Naive thymus-derived CD4-positive, alpha-beta T cell (primary cell): ENCODE measurements at regions not wholly inside any gene's neighbourhood (a gene's known extent, or its start where the extent isn't known, plus 50 kb on each side); places are given as distances from the start of the nearest gene placed in this dataset.

Source experiments
- ATAC-seq: fragments of 150-1000 bp; cut with Tn5 transposase; 2 replicates; pipeline ENCODE4 v1.10.0; 2021; ENCODE audit warnings: mild to moderate bottlenecking, moderate library complexity
- CTCF ChIA-PET: fragments of 350-600 bp; sonication (Branson Sonifier 250); formaldehyde crosslinking; loops from one replicate; lab custom pipeline; 2021; ENCODE audit warnings: antibody characterized with exemption; lab: Charles Lee
- POLR2A ChIA-PET: fragments of 350-600 bp; sonication (Branson Sonifier 250); formaldehyde crosslinking; loops from one replicate; lab custom pipeline; 2021; ENCODE audit warnings: antibody characterized with exemption, inconsistent platforms; lab: Charles Lee
- DNase-seq, 9 donors: peaks; one replicate each; pipeline versions ENCODE4 v3.0.0 to v3.0.0-alpha.2; 2020 to 2022; ENCODE audit warnings: mixed read lengths in 1 of 9
- H3K27ac ChIP-seq: one replicate; pipeline ENCODE4 v1.7.0; 2013; ENCODE audit warnings: mild to moderate bottlenecking, low read depth, low read length, moderate library complexity
- H3K27me3 ChIP-seq, 2 donors: one replicate each; pipeline ENCODE4 v1.7.0; 2013; ENCODE audit warnings: low read length in 2 of 2, mild to moderate bottlenecking in 2 of 2, moderate library complexity in 2 of 2; ENCODE audit not compliant: control insufficient read depth in 2 of 2, insufficient read depth in 2 of 2
- H3K36me3 ChIP-seq, 3 experiments: 1 replicate in 2 of 3; 2 replicates in 1 of 3; pipeline ENCODE4 v1.7.0; 2013; ENCODE audit warnings: low read length in 3 of 3, mild to moderate bottlenecking in 3 of 3, moderate library complexity in 1 of 3; ENCODE audit not compliant: insufficient read depth in 3 of 3, control insufficient read depth in 2 of 3
- H3K4me1 ChIP-seq, 2 donors: one replicate each; pipeline ENCODE4 v1.7.0; 2013; ENCODE audit warnings: low read length in 2 of 2, mild to moderate bottlenecking in 2 of 2, moderate library complexity in 1 of 2; ENCODE audit not compliant: control insufficient read depth in 2 of 2, insufficient read depth in 2 of 2
- H3K4me3 ChIP-seq: 2 replicates; pipeline ENCODE4 v1.7.0; 2013; ENCODE audit warnings: mild to moderate bottlenecking, low read length
- H3K9me3 ChIP-seq, 3 experiments: 1 replicate in 2 of 3; 2 replicates in 1 of 3; pipeline ENCODE4 v1.7.0; 2013; ENCODE audit warnings: low read length in 3 of 3; ENCODE audit not compliant: control insufficient read depth in 2 of 3
- H3K27ac Mint-ChIP-seq, 9 donors: one replicate each; pipeline ENCODE4 v1.8.0; 2020 to 2022; ENCODE audit warnings: mixed read lengths in 9 of 9, mild to moderate bottlenecking in 8 of 9, moderate library complexity in 5 of 9, inconsistent platforms in 2 of 9
- H3K27me3 Mint-ChIP-seq, 5 donors: one replicate each; pipeline ENCODE4 v1.8.0; 2021 to 2022; ENCODE audit warnings: mixed read lengths in 5 of 5, mild to moderate bottlenecking in 1 of 5
- H3K36me3 Mint-ChIP-seq, 5 donors: one replicate each; pipeline ENCODE4 v1.8.0; 2020 to 2022; ENCODE audit warnings: mixed read lengths in 5 of 5, mild to moderate bottlenecking in 3 of 5, inconsistent platforms in 1 of 5
- H3K4me1 Mint-ChIP-seq, 7 donors: one replicate each; pipeline ENCODE4 v1.8.0; 2020 to 2022; ENCODE audit warnings: mixed read lengths in 7 of 7, mild to moderate bottlenecking in 3 of 7, inconsistent platforms in 1 of 7
- H3K4me3 Mint-ChIP-seq, 10 donors: one replicate each; pipeline ENCODE4 v1.8.0; 2020 to 2022; ENCODE audit warnings: mild to moderate bottlenecking in 10 of 10, mixed read lengths in 10 of 10, moderate library complexity in 6 of 10, inconsistent platforms in 2 of 10
- H3K9me3 Mint-ChIP-seq, 11 donors: one replicate each; pipeline ENCODE4 v1.8.0; 2020 to 2022; ENCODE audit warnings: mixed read lengths in 11 of 11, mild to moderate bottlenecking in 4 of 11, inconsistent platforms in 1 of 11, moderate library complexity in 1 of 11
- intact Hi-C, 2 donors: fragments of 100-400 bp; cut with micrococcal nuclease; formaldehyde crosslinking; loops; one replicate each; pipeline ENCODE4 v1.15.1; 2023

DNA sequence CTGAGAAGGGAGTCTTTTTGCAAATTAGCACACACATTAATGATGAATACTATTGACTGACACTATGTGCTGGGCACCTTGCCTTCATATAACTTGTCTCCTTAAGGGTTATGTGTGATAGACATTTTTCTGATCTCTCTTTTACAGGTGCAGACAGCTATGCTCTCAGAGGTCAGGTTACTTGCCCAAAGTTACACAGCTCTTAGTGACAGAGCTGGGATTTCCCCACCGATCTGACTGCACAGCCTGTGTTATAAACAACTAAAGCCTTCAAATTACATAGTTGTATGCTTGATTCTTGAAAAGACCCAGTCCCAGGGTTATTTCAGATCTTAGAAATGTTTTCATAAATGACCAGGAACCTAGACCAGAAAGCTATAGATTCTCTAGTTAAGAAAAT, 462.7 kb downstream of the EBF1 start:
- POLR2A ChIA-PET, result no interaction called here
- H3K36me3 ChIP-seq, result no peaks in the 10 kb centered on the region
- Mint-ChIP-seq H3K36me3 (no peaks in the 10 kb centered on the region), H3K4me1 (no peaks in the 10 kb centered on the region), H3K27me3 (no peaks in the 10 kb centered on the region), H3K4me3 (no peak overlapping the region), H3K27ac (no peak overlapping the region), H3K9me3 (peaks cover 0 to 3% (median 0%) of the 10 kb centered on the region in 11 donors)
- H3K27me3 ChIP-seq, result no peaks in the 10 kb centered on the region
- H3K27ac ChIP-seq, result no peak overlapping the region
- no peak overlapping the region for H3K4me3 ChIP-seq
- CTCF ChIA-PET, result no interaction called here
- no peaks in the 10 kb centered on the region for H3K9me3 ChIP-seq
- DNase-seq (no peak), ATAC-seq (no peak)
- intact Hi-C loops, result no loop called here
- no peaks in the 10 kb centered on the region for H3K4me1 ChIP-seq

- Histone ChIP-seq H3K9me3 (no peaks in the 10 kb centered on the region), H3K27ac (no peak overlapping the region), H3K4me3 (no peak overlapping the region), H3K4me1 (no peaks in the 10 kb centered on the region), H3K36me3 (no peaks in the 10 kb centered on the region), H3K27me3 (no peaks in the 10 kb centered on the region)
- H3K27me3 Mint-ChIP-seq, result peaks cover 0 to 4% (median 0%) of the 10 kb centered on the region in 5 donors
- ChIA-PET CTCF (no interaction called here), POLR2A (no interaction called here)
- H3K9me3 Mint-ChIP-seq, result peaks cover 0 to 3% (median 0%) of the 10 kb centered on the region in 11 donors
- peak overlapping the region in 1 of 9 donors; percentile 26 for H3K27ac Mint-ChIP-seq
- no peaks in the 10 kb centered on the region for H3K36me3 Mint-ChIP-seq
- H3K4me1 Mint-ChIP-seq, result no peaks in the 10 kb centered on the region
- no peak for ATAC-seq
- intact Hi-C loops, result no loop called here
- H3K4me3 Mint-ChIP-seq, result no peak overlapping the region
- no peak for DNase-seq
Measured at GRCh38 chr5:158635565-158635964, 464.2 kb downstream of the EBF1 start.

DNA sequence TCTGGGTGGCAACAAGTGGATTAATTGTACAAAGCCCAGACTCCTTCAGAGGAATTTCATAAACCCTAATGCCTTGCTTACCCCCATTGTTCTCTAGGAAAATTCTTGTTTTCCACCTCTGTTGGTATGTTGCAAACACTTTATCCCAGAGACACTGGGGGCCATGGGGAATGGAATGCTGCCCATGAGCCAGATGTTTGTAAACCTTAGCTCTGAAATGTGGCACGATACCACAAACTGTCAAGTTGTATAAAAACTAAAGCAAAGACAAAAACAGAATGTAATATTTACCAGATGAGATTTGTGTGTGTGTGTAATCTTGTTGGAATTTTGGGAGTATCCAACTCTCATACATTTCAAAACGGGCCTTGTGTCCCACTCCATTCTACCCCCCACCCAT, 465.0 kb downstream of the EBF1 start:
- no peaks in the 10 kb centered on the region for H3K4me1 Mint-ChIP-seq
- Histone ChIP-seq H3K4me1 (no peaks in the 10 kb centered on the region), H3K9me3 (no peaks in the 10 kb centered on the region), H3K27ac (no peak overlapping the region), H3K4me3 (no peak overlapping the region), H3K36me3 (no peaks in the 10 kb centered on the region), H3K27me3 (no peaks in the 10 kb centered on the region)
- peaks cover 0 to 3% (median 0%) of the 10 kb centered on the region in 11 donors for H3K9me3 Mint-ChIP-seq
- DNase-seq (no peak), ATAC-seq (no peak)
- CTCF ChIA-PET, result interaction anchor here (0.7 kb wide), 1 partner anchor 61 kb away, joined by 3 read pairs; no protein-coding TSS in a partner anchor
- H3K36me3 Mint-ChIP-seq, result no peaks in the 10 kb centered on the region
- no peak overlapping the region for H3K4me3 Mint-ChIP-seq
- intact Hi-C loops, result no loop called here
- H3K27ac Mint-ChIP-seq, result no peak overlapping the region
- POLR2A ChIA-PET, result no interaction called here
- peaks cover 0 to 8% (median 0%) of the 10 kb centered on the region in 5 donors for H3K27me3 Mint-ChIP-seq

DNA sequence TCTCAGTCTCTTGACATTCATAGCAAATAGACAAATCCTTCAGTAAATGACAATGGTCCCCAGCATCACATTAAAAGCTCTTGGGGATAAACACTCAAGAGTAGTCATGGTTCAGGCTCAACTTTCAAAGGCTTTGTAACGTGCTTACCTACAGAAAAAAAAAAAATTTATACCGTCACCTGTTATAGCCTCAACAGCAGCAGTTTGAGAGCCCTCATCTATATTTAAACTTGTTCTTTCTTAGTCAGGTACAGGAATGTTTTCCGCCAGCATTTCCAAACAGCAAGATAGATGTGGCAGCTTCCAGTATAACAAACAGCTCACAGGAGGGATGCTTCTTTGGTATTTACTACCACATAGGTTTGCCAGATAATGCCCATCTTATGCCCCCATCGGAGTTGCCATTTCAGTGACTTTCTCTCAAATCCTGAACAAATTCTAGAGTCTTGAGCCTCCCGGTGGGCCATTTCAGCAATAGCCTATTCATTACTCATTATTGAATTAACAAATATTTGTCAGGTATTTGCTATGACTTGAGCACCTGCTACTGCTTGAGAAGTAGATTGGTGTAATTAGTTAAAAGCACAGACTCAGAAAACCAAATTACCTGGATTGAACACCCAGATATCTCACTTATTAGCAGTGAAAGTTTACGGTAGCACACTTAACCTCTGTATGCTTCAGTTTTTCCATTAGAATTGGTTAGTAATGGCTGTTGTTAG, 470.0 kb downstream of the EBF1 start:
- Mint-ChIP-seq H3K27ac (no peak overlapping the region), H3K9me3 (peaks cover 0 to 3% (median 0%) of the 10 kb centered on the region in 11 donors), H3K4me1 (no peaks in the 10 kb centered on the region), H3K36me3 (no peaks in the 10 kb centered on the region), H3K27me3 (peaks cover 0 to 8% (median 0%) of the 10 kb centered on the region in 5 donors), H3K4me3 (no peak overlapping the region)
- CTCF ChIA-PET, result interaction anchor here (1.0 kb wide), 1 partner anchor 18 kb away, joined by 3 read pairs; no protein-coding TSS in a partner anchor
- no peaks in the 10 kb centered on the region for H3K36me3 ChIP-seq
- no peak for ATAC-seq
- H3K4me1 ChIP-seq, result no peaks in the 10 kb centered on the region
- POLR2A ChIA-PET, result no interaction called here
- no peaks in the 10 kb centered on the region for H3K9me3 ChIP-seq
- no peak overlapping the region for H3K4me3 ChIP-seq
- H3K27me3 ChIP-seq, result no peaks in the 10 kb centered on the region
- DNase-seq, result no peak
- intact Hi-C loops, result no loop called here
- H3K27ac ChIP-seq, result no peak overlapping the region

DNA sequence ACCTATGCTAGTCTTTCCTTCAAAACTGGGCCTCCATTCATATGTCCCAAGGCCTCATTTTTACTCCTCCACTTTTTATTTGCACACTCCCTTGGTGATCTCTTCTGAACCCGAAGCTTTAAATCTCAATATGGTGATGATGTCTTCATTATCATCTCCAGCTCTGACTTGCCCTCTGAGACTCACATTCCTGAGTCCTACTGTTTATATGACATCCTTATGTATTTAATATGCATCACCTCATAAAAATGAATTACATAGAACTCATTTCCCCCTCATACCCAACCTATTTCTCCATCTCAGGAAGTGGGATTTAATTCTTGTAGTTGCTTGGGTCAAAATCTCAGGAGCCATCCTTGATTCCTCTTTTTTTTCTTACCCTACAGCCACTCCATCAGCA, 473.0 kb downstream of the EBF1 start:
- H3K27ac Mint-ChIP-seq, result no peak overlapping the region
- Histone ChIP-seq H3K27me3 (no peaks in the 10 kb centered on the region), H3K36me3 (no peaks in the 10 kb centered on the region), H3K4me3 (no peak overlapping the region), H3K4me1 (no peaks in the 10 kb centered on the region), H3K9me3 (no peaks in the 10 kb centered on the region), H3K27ac (no peak overlapping the region)
- H3K27me3 Mint-ChIP-seq, result peaks cover 0 to 8% (median 0%) of the 10 kb centered on the region in 5 donors
- peaks cover 0 to 3% (median 0%) of the 10 kb centered on the region in 11 donors for H3K9me3 Mint-ChIP-seq
- no peak overlapping the region for H3K4me3 Mint-ChIP-seq
- DNase-seq, result no peak
- intact Hi-C loops, result no loop called here
- ChIA-PET CTCF (no interaction called here), POLR2A (no interaction called here)
- H3K4me1 Mint-ChIP-seq, result no peaks in the 10 kb centered on the region
- H3K36me3 Mint-ChIP-seq, result no peaks in the 10 kb centered on the region
- ATAC-seq, result no peak

DNA sequence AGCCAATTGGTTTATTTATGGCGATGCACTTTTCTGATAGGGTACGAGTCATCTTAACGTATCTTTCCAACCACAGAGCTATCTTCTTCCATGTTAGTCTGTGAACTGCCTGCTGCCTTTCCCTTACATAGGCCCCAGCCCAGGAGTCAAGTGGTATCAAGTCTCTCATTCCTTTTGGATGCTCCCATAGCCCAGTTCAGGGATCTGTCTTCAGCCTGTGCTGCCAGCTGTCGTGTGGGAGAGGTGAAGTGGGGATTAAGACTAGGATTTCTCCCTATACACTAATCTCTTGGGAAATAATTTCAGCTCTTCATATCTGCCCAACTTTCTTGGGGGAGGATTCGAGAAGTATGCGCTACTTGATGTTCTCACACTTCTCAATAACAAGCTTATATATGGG, 475.7 kb downstream of the EBF1 start:
- H3K36me3 ChIP-seq, result no peaks in the 10 kb centered on the region
- H3K4me3 ChIP-seq, result no peak overlapping the region
- Mint-ChIP-seq H3K4me3 (no peak overlapping the region), H3K27me3 (peaks cover 0 to 2% (median 0%) of the 10 kb centered on the region in 5 donors), H3K9me3 (peaks cover 0 to 3% (median 0%) of the 10 kb centered on the region in 11 donors), H3K4me1 (no peaks in the 10 kb centered on the region), H3K27ac (no peak overlapping the region), H3K36me3 (no peaks in the 10 kb centered on the region)
- no peaks in the 10 kb centered on the region for H3K9me3 ChIP-seq
- intact Hi-C loops, result loop anchor here in 1 of 2 donors (1.0 kb wide), 1 partner anchor 7 kb away; no protein-coding TSS in a partner anchor
- DNase-seq (no peak), ATAC-seq (no peak)
- ChIA-PET POLR2A (no interaction called here), CTCF (interaction anchor here (0.7 kb wide), 1 partner anchor 17 kb away, joined by 3 read pairs; no protein-coding TSS in a partner anchor)
- H3K27ac ChIP-seq, result no peak overlapping the region
- H3K27me3 ChIP-seq, result no peaks in the 10 kb centered on the region
- H3K4me1 ChIP-seq, result no peaks in the 10 kb centered on the region

- intact Hi-C loops, result no loop called here
- POLR2A ChIA-PET, result no interaction called here
- no peaks in the 10 kb centered on the region for H3K4me1 ChIP-seq
- H3K36me3 ChIP-seq, result no peaks in the 10 kb centered on the region
- Mint-ChIP-seq H3K4me1 (no peaks in the 10 kb centered on the region), H3K4me3 (no peak overlapping the region), H3K27ac (no peak overlapping the region), H3K27me3 (peaks cover 0 to 2% (median 0%) of the 10 kb centered on the region in 5 donors), H3K9me3 (no peaks in the 10 kb centered on the region), H3K36me3 (no peaks in the 10 kb centered on the region)
- no peak overlapping the region for H3K27ac ChIP-seq
- CTCF ChIA-PET, result no interaction called here
- no peak overlapping the region for H3K4me3 ChIP-seq
- DNase-seq (no peak), ATAC-seq (no peak)
- H3K27me3 ChIP-seq, result no peaks in the 10 kb centered on the region
- H3K9me3 ChIP-seq, result no peaks in the 10 kb centered on the region
Measured at GRCh38 chr5:158621391-158621790, 478.3 kb downstream of the EBF1 start.
